ENCODE measurements at regions not wholly inside any gene's neighbourhood (a gene's known extent, or its start where the extent isn't known, plus 50 kb on each side); places are given as distances from the start of the nearest gene placed in this dataset.

- TF ChIP-seq POLR2AphosphoS5 (IDR thresholded peaks at IDR 0.05; ENCODE audit: insufficient read depth, low read depth, low read length) (no peak), EZH2 (IDR thresholded peaks at IDR 0.05; ENCODE audit: borderline replicate concordance, low read depth, low read length, severe bottlenecking) (no peak), FOS (IDR thresholded peaks at IDR 0.05; ENCODE audit: borderline replicate concordance, insufficient read depth, low read length) (no peak), JUN (IDR thresholded peaks at IDR 0.05; ENCODE audit: borderline replicate concordance, insufficient read depth, insufficient read length, low read depth) (no peak), CTCF (IDR thresholded peaks at IDR 0.05; ENCODE audit: extremely low read depth in 1 of 2, insufficient read depth in 1 of 2, low read depth in 1 of 2, low read length in 2 of 2) (no peak), POLR2A (IDR thresholded peaks at IDR 0.05; ENCODE audit: low read depth, low read length) (no peak), GATA2 (IDR thresholded peaks at IDR 0.05; ENCODE audit: insufficient read depth, insufficient read length, low read depth, low read length) (no peak), MYC (IDR thresholded peaks at IDR 0.05; ENCODE audit: low read depth, low read length) (no peak)
- TF ChIP-seq, protein P1, sequence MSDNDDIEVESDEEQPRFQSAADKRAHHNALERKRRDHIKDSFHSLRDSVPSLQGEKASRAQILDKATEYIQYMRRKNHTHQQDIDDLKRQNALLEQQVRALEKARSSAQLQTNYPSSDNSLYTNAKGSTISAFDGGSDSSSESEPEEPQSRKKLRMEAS (IDR thresholded peaks at IDR 0.05; ENCODE audit: insufficient read depth, insufficient read length) = no peak
- POLR2A ChIA-PET = no interaction called here
- no peaks in the 10 kb centered on the region for H4K20me1 ChIP-seq (replicated peaks; ENCODE audit: control insufficient read depth, extremely low read depth, insufficient read depth, low read length)
- dilution Hi-C loops (cut with MboI; ENCODE audit: extremely low pct_ligation_motif_present, low sequenced_read_pairs) = no loop called here
- H2AFZ ChIP-seq (ENCODE audit: low read depth, low read length) = no peak overlapping the region
- no peak overlapping the region for H3K4me2 ChIP-seq (ENCODE audit: insufficient read depth, low read length)
- no peaks in the 10 kb centered on the region for H3K27me3 ChIP-seq (ENCODE audit: control insufficient read depth in 2 of 2, insufficient read depth in 2 of 2, low read length in 2 of 2)
- no peaks in the 10 kb centered on the region for H3K36me3 ChIP-seq (ENCODE audit: control insufficient read depth in 2 of 2, extremely low read depth in 1 of 2, insufficient read depth in 2 of 2, low read length in 2 of 2)
- H3K4me3 ChIP-seq (replicated peaks in 1 of 3; ENCODE audit: insufficient read depth in 1 of 3, low read depth in 1 of 3, low read length in 3 of 3) = no peak overlapping the region
- H3K9me3 ChIP-seq (replicated peaks; ENCODE audit: control insufficient read depth, insufficient read depth, low read length) = peaks cover 3% of the 10 kb centered on the region
- intact Hi-C loops (cut with micrococcal nuclease) = no loop called here
- CTCF ChIA-PET = no interaction called here
- no peak overlapping the region for H3K27ac ChIP-seq (ENCODE audit: insufficient read depth, low read depth, low read length)
- no peak overlapping the region for H3K9ac ChIP-seq (replicated peaks; ENCODE audit: extremely low read depth, insufficient read depth, low read length)
- FAIRE-seq (no peak), DNase-seq (ENCODE audit: low read depth, low spot score) (no peak)
- no peaks in the 10 kb centered on the region for H3K79me2 ChIP-seq (ENCODE audit: control insufficient read depth, insufficient read depth, low read length)
- BruUV-seq (replicated peaks) = no TSS peak
- no peaks in the 10 kb centered on the region for H3K9me1 ChIP-seq (replicated peaks; ENCODE audit: control insufficient read depth, extremely low read depth, insufficient read depth, low read length)
- H3K4me1 ChIP-seq (ENCODE audit: control insufficient read depth, extremely low read depth, insufficient read depth, low read length) = no peaks in the 10 kb centered on the region
These were observed 764.3 kb downstream of the MTRR start for GRCh38 chr5:8633259-8633658.

All from endothelial cell of umbilical vein (primary cell).